OCI-LY1 (cell line): ENCODE measurements at regions not wholly inside any gene's neighbourhood (a gene's known extent, or its start where the extent isn't known, plus 50 kb on each side); places are given as distances from the start of the nearest gene placed in this dataset.

Source experiments
- H2AFZ ChIP-seq: fragments of 200-600 bp; sonication (generic), shearing (Covaris generic); 2 replicates; pipeline ENCODE4 v1.6.0; 2014; ENCODE audit warnings: antibody characterized with exemption, mild to moderate bottlenecking, low read length
- H3F3A ChIP-seq: fragments of 200-600 bp; sonication (generic), shearing (Covaris generic); 2 replicates; pipeline ENCODE4 v1.6.0; 2014; ENCODE audit warnings: mild to moderate bottlenecking, antibody characterized with exemption, low read length, moderate library complexity; ENCODE audit not compliant: insufficient read depth
- H3K27ac ChIP-seq: fragments of 200-600 bp; sonication (generic); 2 replicates; pipeline ENCODE4 v1.5.1; 2014; ENCODE audit warnings: low read length, mixed run types, mild to moderate bottlenecking, low read depth; ENCODE audit not compliant: poor library complexity, severe bottlenecking
- H3K27me3 ChIP-seq: fragments of 200-600 bp; sonication (generic); 2 replicates; pipeline ENCODE4 v1.6.0; 2014; ENCODE audit warnings: antibody characterized with exemption, mild to moderate bottlenecking, low read length, moderate library complexity; ENCODE audit not compliant: insufficient read depth
- H3K36me3 ChIP-seq: fragments of 200-600 bp; sonication (generic); 2 replicates; pipeline ENCODE4 v1.6.1; 2014; ENCODE audit warnings: mild to moderate bottlenecking, antibody characterized with exemption, low read length, moderate library complexity, mixed read lengths; ENCODE audit not compliant: insufficient read depth
- H3K4me1 ChIP-seq: fragments of 200-600 bp; sonication (generic); 2 replicates; pipeline ENCODE4 v1.5.1; 2014; ENCODE audit warnings: mild to moderate bottlenecking, low read length, moderate library complexity; ENCODE audit not compliant: insufficient read depth, severe bottlenecking
- H3K4me2 ChIP-seq: fragments of 200-600 bp; sonication (generic), shearing (Covaris generic); 2 replicates; pipeline ENCODE4 v1.6.1; 2014; ENCODE audit warnings: low read length
- H3K4me3 ChIP-seq: fragments of 200-600 bp; sonication (generic); 2 replicates; pipeline ENCODE4 v1.5.1; 2014; ENCODE audit warnings: low read length, low read depth, mild to moderate bottlenecking, mixed read lengths; ENCODE audit not compliant: poor library complexity, severe bottlenecking
- H3K79me2 ChIP-seq: fragments of 200-600 bp; shearing (Covaris generic); 2 replicates; pipeline ENCODE4 v1.6.1; 2016; ENCODE audit warnings: mixed run types, low read length, mixed read lengths; ENCODE audit not compliant: insufficient read depth
- H3K9ac ChIP-seq: fragments of 200-600 bp; sonication (generic), shearing (Covaris generic); 2 replicates; pipeline ENCODE4 v1.6.1; 2014; ENCODE audit warnings: mild to moderate bottlenecking, low read length, mixed read lengths
- H3K9me2 ChIP-seq: fragments of 200-600 bp; sonication (generic), shearing (Covaris generic); 2 replicates; pipeline ENCODE4 v1.6.1; 2014; ENCODE audit warnings: low read depth, mild to moderate bottlenecking, low read length, mixed read lengths
- H3K9me3 ChIP-seq: fragments of 200-600 bp; shearing (Covaris generic); 2 replicates; pipeline ENCODE4 v1.6.1; 2014; ENCODE audit warnings: low read length, mixed read lengths
- H4K20me1 ChIP-seq: fragments of 200-600 bp; sonication (generic), shearing (Covaris generic); 2 replicates; pipeline ENCODE4 v1.6.0; 2016; ENCODE audit warnings: mild to moderate bottlenecking, low read length; ENCODE audit not compliant: insufficient read depth
- EZH2 ChIP-seq: fragments of 200-600 bp; sonication (generic), shearing (Covaris generic); IDR thresholded peaks from 2 replicates; pipeline ENCODE4 v1.8.0; 2017; ENCODE audit warnings: borderline replicate concordance, mixed run types, mild to moderate bottlenecking, antibody characterized with exemption, low read length, moderate library complexity, mixed read lengths
- TF ChIP-seq, protein P1 (sequence below): fragments of 200-600 bp; sonication (generic), shearing (Covaris generic); IDR thresholded peaks from 2 replicates; pipeline ENCODE4 v1.5.1; 2017; ENCODE audit warnings: mild to moderate bottlenecking, antibody characterized with exemption, low read length, moderate library complexity, mixed read lengths

DNA sequence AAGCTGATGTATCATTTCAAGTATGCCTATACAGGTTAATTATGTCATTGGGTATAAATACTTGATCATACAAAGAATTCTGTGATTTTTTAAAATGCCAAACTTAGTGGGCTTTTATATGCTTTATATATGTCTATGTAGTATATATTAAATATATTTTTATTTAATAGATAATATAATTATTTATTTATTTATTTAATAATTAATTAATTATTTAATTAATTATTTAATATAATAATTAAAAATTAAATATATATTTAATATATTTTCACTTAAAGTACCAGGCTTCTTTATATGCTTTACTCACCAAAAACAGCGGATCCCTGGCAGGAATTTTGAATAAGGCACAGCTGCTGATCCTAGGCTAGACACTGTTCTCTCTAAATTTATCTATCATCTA is 687.0 kb downstream of the VGLL3 start:
- no peaks in the 10 kb centered on the region for H3K9me2 ChIP-seq
- H3K4me2 ChIP-seq = no peak overlapping the region
- no peak overlapping the region for H3K27ac ChIP-seq
- H3K9ac ChIP-seq = no peak overlapping the region
- no peak overlapping the region for H3K4me3 ChIP-seq
- H3K4me1 ChIP-seq = no peaks in the 10 kb centered on the region
- H3K36me3 ChIP-seq = no peaks in the 10 kb centered on the region
- no peak overlapping the region for H2AFZ ChIP-seq
- H3K27me3 ChIP-seq = no peaks in the 10 kb centered on the region
- H3K79me2 ChIP-seq = no peaks in the 10 kb centered on the region
- TF ChIP-seq EZH2 = no peak
- TF ChIP-seq, protein P1, sequence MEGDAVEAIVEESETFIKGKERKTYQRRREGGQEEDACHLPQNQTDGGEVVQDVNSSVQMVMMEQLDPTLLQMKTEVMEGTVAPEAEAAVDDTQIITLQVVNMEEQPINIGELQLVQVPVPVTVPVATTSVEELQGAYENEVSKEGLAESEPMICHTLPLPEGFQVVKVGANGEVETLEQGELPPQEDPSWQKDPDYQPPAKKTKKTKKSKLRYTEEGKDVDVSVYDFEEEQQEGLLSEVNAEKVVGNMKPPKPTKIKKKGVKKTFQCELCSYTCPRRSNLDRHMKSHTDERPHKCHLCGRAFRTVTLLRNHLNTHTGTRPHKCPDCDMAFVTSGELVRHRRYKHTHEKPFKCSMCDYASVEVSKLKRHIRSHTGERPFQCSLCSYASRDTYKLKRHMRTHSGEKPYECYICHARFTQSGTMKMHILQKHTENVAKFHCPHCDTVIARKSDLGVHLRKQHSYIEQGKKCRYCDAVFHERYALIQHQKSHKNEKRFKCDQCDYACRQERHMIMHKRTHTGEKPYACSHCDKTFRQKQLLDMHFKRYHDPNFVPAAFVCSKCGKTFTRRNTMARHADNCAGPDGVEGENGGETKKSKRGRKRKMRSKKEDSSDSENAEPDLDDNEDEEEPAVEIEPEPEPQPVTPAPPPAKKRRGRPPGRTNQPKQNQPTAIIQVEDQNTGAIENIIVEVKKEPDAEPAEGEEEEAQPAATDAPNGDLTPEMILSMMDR = no peak
- no peaks in the 10 kb centered on the region for H3F3A ChIP-seq
- no peaks in the 10 kb centered on the region for H3K9me3 ChIP-seq
- no peaks in the 10 kb centered on the region for H4K20me1 ChIP-seq

GRCh38 chr3:86282106-86282787 is 708.7 kb downstream of the VGLL3 start:
- Histone ChIP-seq H3K9ac (no peak overlapping the region), H2AFZ (no peak overlapping the region), H3K4me2 (no peak overlapping the region), H4K20me1 (no peaks in the 10 kb centered on the region), H3K4me3 (no peak overlapping the region), H3K27me3 (no peaks in the 10 kb centered on the region), H3K9me3 (no peaks in the 10 kb centered on the region), H3K4me1 (no peaks in the 10 kb centered on the region), H3F3A (no peaks in the 10 kb centered on the region), H3K9me2 (no peaks in the 10 kb centered on the region), H3K27ac (no peak overlapping the region), H3K79me2 (no peaks in the 10 kb centered on the region), H3K36me3 (no peaks in the 10 kb centered on the region)
- TF ChIP-seq, protein P1 = no peak
- no peak for TF ChIP-seq EZH2

- no peaks in the 10 kb centered on the region for H4K20me1 ChIP-seq
- no peak overlapping the region for H2AFZ ChIP-seq
- TF ChIP-seq EZH2 = no peak
- TF ChIP-seq, protein P1 = no peak
- no peaks in the 10 kb centered on the region for H3K79me2 ChIP-seq
- H3K4me1 ChIP-seq = no peaks in the 10 kb centered on the region
- no peaks in the 10 kb centered on the region for H3K27me3 ChIP-seq
- no peaks in the 10 kb centered on the region for H3F3A ChIP-seq
- no peaks in the 10 kb centered on the region for H3K9me3 ChIP-seq
- no peak overlapping the region for H3K9ac ChIP-seq
- H3K36me3 ChIP-seq = no peaks in the 10 kb centered on the region
- no peaks in the 10 kb centered on the region for H3K9me2 ChIP-seq
- H3K4me2 ChIP-seq = no peak overlapping the region
- no peak overlapping the region for H3K4me3 ChIP-seq
- no peak overlapping the region for H3K27ac ChIP-seq
Measured at GRCh38 chr3:86269364-86270155, 721.4 kb downstream of the VGLL3 start.
